NCI-H226 (cell line): ENCODE measurements at regions not wholly inside any gene's neighbourhood (a gene's known extent, or its start where the extent isn't known, plus 50 kb on each side); places are given as distances from the start of the nearest gene placed in this dataset.

Experiments
- DNase-seq: peaks from one replicate; pipeline ENCODE4 v3.0.0-alpha.2; 2015

- DNase-seq: no peak
These were observed 183.7 kb upstream of the CELF2 start for GRCh38 chr10:10833955-10834354.

- DNase-seq: no peak
These were observed 173.4 kb upstream of the CELF2 start for GRCh38 chr10:10844251-10844650.

- no peak for DNase-seq
These were observed 172.5 kb upstream of the CELF2 start for GRCh38 chr10:10845185-10845584.

GRCh38 chr10:10845826-10846503, 171.7 kb upstream of the CELF2 start:
- no peak for DNase-seq

GRCh38 chr10:10846504-10846900, 171.2 kb upstream of the CELF2 start:
- no peak for DNase-seq

- DNase-seq: no peak
These were observed 170.3 kb upstream of the CELF2 start for GRCh38 chr10:10847387-10847786.

- DNase-seq: no peak
These were observed 169.1 kb upstream of the CELF2 start for GRCh38 chr10:10848488-10849111.

- no peak for DNase-seq
These were observed 168.4 kb upstream of the CELF2 start for GRCh38 chr10:10849306-10849705.

GRCh38 chr10:10850214-10850613, 167.5 kb upstream of the CELF2 start:
- DNase-seq: no peak

GRCh38 chr10:10852464-10852863, 165.2 kb upstream of the CELF2 start:
- no peak for DNase-seq

- no peak for DNase-seq
These were observed 163.7 kb upstream of the CELF2 start for GRCh38 chr10:10853954-10854353.

GRCh38 chr10:10854725-10855124, 162.9 kb upstream of the CELF2 start:
- DNase-seq: no peak

- no peak for DNase-seq
These were observed 162.5 kb upstream of the CELF2 start for GRCh38 chr10:10855151-10855581.

- DNase-seq: no peak
These were observed 157.2 kb upstream of the CELF2 start for GRCh38 chr10:10860455-10860976.

- no peak for DNase-seq
These were observed 152.4 kb upstream of the CELF2 start for GRCh38 chr10:10865303-10865702.

- DNase-seq: no peak
These were observed 151.8 kb upstream of the CELF2 start for GRCh38 chr10:10865913-10866312.

- DNase-seq: peak; percentile 79
These were observed 148.1 kb upstream of the CELF2 start for GRCh38 chr10:10869592-10869991.

GRCh38 chr10:10870523-10871241, 147.0 kb upstream of the CELF2 start:
- no peak for DNase-seq

- no peak for DNase-seq
These were observed 146.3 kb upstream of the CELF2 start for GRCh38 chr10:10871352-10871751.

- peak; percentile 96 for DNase-seq
These were observed 145.5 kb upstream of the CELF2 start for GRCh38 chr10:10872035-10872673.

- no peak for DNase-seq
These were observed 144.9 kb upstream of the CELF2 start for GRCh38 chr10:10872764-10873163.

GRCh38 chr10:10873289-10873688, 144.4 kb upstream of the CELF2 start:
- DNase-seq: peak; percentile 47

GRCh38 chr10:10873915-10874314, 143.8 kb upstream of the CELF2 start:
- no peak for DNase-seq
